ENCODE measurements at regions not wholly inside any gene's neighbourhood (a gene's known extent, or its start where the extent isn't known, plus 50 kb on each side); places are given as distances from the start of the nearest gene placed in this dataset.

GRCh38 chr1:172950528-172950927, 100.2 kb downstream of the TNFSF18 start:
- Histone ChIP-seq H3K4me3 (ENCODE audit: extremely low read depth in 1 of 4, insufficient read depth in 2 of 4, low read depth in 3 of 4, low read length in 4 of 4) (no peak overlapping the region), H3K23me2 (ENCODE audit: low read depth, low read length) (no peaks in the 10 kb centered on the region; the same call in 1 of the 2 replicates), H2AFZ (ENCODE audit: low read length) (no peak overlapping the region), H3K23ac (ENCODE audit: insufficient read length) (no peak overlapping the region), H4K20me1 (replicated peaks in 1 of 2; ENCODE audit: control insufficient read depth in 1 of 2, insufficient read depth in 2 of 2, low read length in 2 of 2) (no peaks in the 10 kb centered on the region), H2BK15ac (ENCODE audit: low read length) (no peak overlapping the region), H3K18ac (ENCODE audit: extremely low read depth, low read length) (no peak overlapping the region), H3K79me1 (ENCODE audit: low read depth, low read length) (no peaks in the 10 kb centered on the region), H3K27me3 (replicated peaks in 1 of 4; ENCODE audit: control insufficient read depth in 3 of 4, extremely low read depth in 1 of 4, insufficient read depth in 3 of 4, low read length in 3 of 4) (no peaks in the 10 kb centered on the region), H2BK12ac (ENCODE audit: low read depth, low read length) (no peak overlapping the region), H3K4me1 (replicated peaks in 1 of 4; ENCODE audit: control insufficient read depth in 3 of 4, insufficient read depth in 4 of 4, low read length in 3 of 4) (no peaks in the 10 kb centered on the region), H3K4me2 (ENCODE audit: insufficient read depth in 1 of 2, low read depth in 2 of 2, low read length in 2 of 2) (no peak overlapping the region), H4K8ac (ENCODE audit: extremely low read depth, insufficient read depth, low read length) (no peak overlapping the region), H2BK20ac (ENCODE audit: low read length) (no peak overlapping the region), H3K56ac (replicated peaks; ENCODE audit: insufficient read length, low read depth, low read length) (no peak overlapping the region), H3K4ac (replicated peaks; ENCODE audit: insufficient read length, low read depth, low read length) (no peak overlapping the region), H3K9ac (replicated peaks in 1 of 4; ENCODE audit: extremely low read depth in 1 of 4, low read depth in 3 of 4, low read length in 3 of 4) (no peak overlapping the region), H4K91ac (replicated peaks; ENCODE audit: insufficient read length, low read length) (no peak overlapping the region), H2BK120ac (replicated peaks; ENCODE audit: low read depth, low read length) (no peak overlapping the region), H3K14ac (ENCODE audit: insufficient read length) (no peak overlapping the region), H3K27ac (ENCODE audit: low read depth, low read length) (no peak overlapping the region), H2AK5ac (ENCODE audit: low read depth, low read length) (no peak overlapping the region), H3K36me3 (ENCODE audit: control insufficient read depth in 2 of 4, insufficient read depth in 4 of 4, low read length in 3 of 4) (no peaks in the 10 kb centered on the region), H2BK5ac (ENCODE audit: low read depth, low read length) (no peak overlapping the region), H3K9me3 (ENCODE audit: insufficient read depth in 2 of 2, low read depth in 1 of 2, low read length in 1 of 2) (no peaks in the 10 kb centered on the region), H3K79me2 (ENCODE audit: control insufficient read depth in 1 of 2, insufficient read depth in 2 of 2, low read length in 2 of 2) (no peaks in the 10 kb centered on the region), H4K5ac (ENCODE audit: insufficient read length, low read depth, low read length) (no peak overlapping the region)
- POLR2A ChIA-PET (ENCODE audit: partially characterized antibody) = no interaction called here
- CTCF ChIA-PET (ENCODE audit: partially characterized antibody) = no interaction called here
- WGBS, 2 experiments (ENCODE audit: extremely low coverage in 1 of 2, insufficient coverage in 1 of 2, insufficient read length in 1 of 2, insufficient replicate concordance in 2 of 2, low coverage in 1 of 2, low lambda C conversion rate in 2 of 2, missing lambda C conversion rate in 1 of 2) = 67% methylated on average over 2 of the region's 2 CpGs; no CpG with 5 or more reads in 1 of the 2 experiments
- TF ChIP-seq, protein P1, sequence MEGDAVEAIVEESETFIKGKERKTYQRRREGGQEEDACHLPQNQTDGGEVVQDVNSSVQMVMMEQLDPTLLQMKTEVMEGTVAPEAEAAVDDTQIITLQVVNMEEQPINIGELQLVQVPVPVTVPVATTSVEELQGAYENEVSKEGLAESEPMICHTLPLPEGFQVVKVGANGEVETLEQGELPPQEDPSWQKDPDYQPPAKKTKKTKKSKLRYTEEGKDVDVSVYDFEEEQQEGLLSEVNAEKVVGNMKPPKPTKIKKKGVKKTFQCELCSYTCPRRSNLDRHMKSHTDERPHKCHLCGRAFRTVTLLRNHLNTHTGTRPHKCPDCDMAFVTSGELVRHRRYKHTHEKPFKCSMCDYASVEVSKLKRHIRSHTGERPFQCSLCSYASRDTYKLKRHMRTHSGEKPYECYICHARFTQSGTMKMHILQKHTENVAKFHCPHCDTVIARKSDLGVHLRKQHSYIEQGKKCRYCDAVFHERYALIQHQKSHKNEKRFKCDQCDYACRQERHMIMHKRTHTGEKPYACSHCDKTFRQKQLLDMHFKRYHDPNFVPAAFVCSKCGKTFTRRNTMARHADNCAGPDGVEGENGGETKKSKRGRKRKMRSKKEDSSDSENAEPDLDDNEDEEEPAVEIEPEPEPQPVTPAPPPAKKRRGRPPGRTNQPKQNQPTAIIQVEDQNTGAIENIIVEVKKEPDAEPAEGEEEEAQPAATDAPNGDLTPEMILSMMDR (IDR thresholded peaks at IDR 0.05; ENCODE audit: control extremely low read depth in 1 of 3, insufficient read depth in 1 of 3, low read depth in 1 of 3, low read length in 3 of 3) = no peak
- TF ChIP-seq SP2 (IDR thresholded peaks at IDR 0.05; ENCODE audit: low read length) (no peak), SUZ12 (IDR thresholded peaks at IDR 0.05; ENCODE audit: low read length) (no peak), BRCA1 (IDR thresholded peaks at IDR 0.05; ENCODE audit: low read depth, low read length) (no peak)
- FAIRE-seq (no peak), DNase-seq (ENCODE audit: low read depth in 1 of 2, low spot score in 2 of 2) (no peak)

Data from H1 (cell line).